Glomerular visceral epithelial cell (primary cell): ENCODE measurements at regions not wholly inside any gene's neighbourhood (a gene's known extent, or its start where the extent isn't known, plus 50 kb on each side); places are given as distances from the start of the nearest gene placed in this dataset.
"Not testable (repeated sequence)": the region's sequence is repeated elsewhere in the genome, so short reads cannot be mapped to it uniquely, and the experiment has no call there.

Source experiments
- DNase-seq: peaks from one replicate; pipeline ENCODE4 v3.0.0-alpha.2; 2016; ENCODE audit errors: extremely low spot score

GRCh38 chr1:120941066-120941465 is 51.5 kb downstream of the PPIAL4A start:
- not testable (repeated sequence) for DNase-seq

- not testable (repeated sequence) for DNase-seq
These were observed 52.3 kb downstream of the PPIAL4A start for GRCh38 chr1:120941836-120942217.

GRCh38 chr1:120942218-120942944 is 52.8 kb downstream of the PPIAL4A start:
- DNase-seq, result peak; percentile 60

GRCh38 chr1:120942945-120943319 is 53.4 kb downstream of the PPIAL4A start:
- DNase-seq, result not testable (repeated sequence)

- DNase-seq, result not testable (repeated sequence)
These were observed 55.1 kb downstream of the PPIAL4A start for GRCh38 chr1:120944691-120945090.

GRCh38 chr1:120945122-120945521 is 55.6 kb downstream of the PPIAL4A start:
- not testable (repeated sequence) for DNase-seq

GRCh38 chr1:120947114-120947513 is 57.5 kb downstream of the PPIAL4A start:
- DNase-seq, result not testable (repeated sequence)

- DNase-seq, result not testable (repeated sequence)
These were observed 60.2 kb downstream of the PPIAL4A start for GRCh38 chr1:120949724-120950123.

GRCh38 chr1:120950633-120951032 is 61.1 kb downstream of the PPIAL4A start:
- not testable (repeated sequence) for DNase-seq

GRCh38 chr1:120951100-120951499 is 61.5 kb downstream of the PPIAL4A start:
- DNase-seq, result not testable (repeated sequence)

GRCh38 chr1:120952207-120952870 is 62.8 kb downstream of the PPIAL4A start:
- not testable (repeated sequence) for DNase-seq

GRCh38 chr1:120952871-120953265 is 63.3 kb downstream of the PPIAL4A start:
- DNase-seq, result not testable (repeated sequence)

- DNase-seq, result no peak
These were observed 65.2 kb downstream of the PPIAL4A start for GRCh38 chr1:120954736-120955135.

GRCh38 chr1:120955961-120956360 is 66.4 kb downstream of the PPIAL4A start:
- DNase-seq, result not testable (repeated sequence)

GRCh38 chr1:120966018-120966417 is 76.4 kb downstream of the PPIAL4A start:
- DNase-seq, result not testable (repeated sequence)

GRCh38 chr1:120972863-120973262 is 83.3 kb downstream of the PPIAL4A start:
- DNase-seq, result peak; percentile 26

- DNase-seq, result not testable (repeated sequence)
These were observed 84.3 kb downstream of the PPIAL4A start for GRCh38 chr1:120973836-120974235.

- not testable (repeated sequence) for DNase-seq
These were observed 87.7 kb downstream of the PPIAL4A start for GRCh38 chr1:120977279-120977678.

GRCh38 chr1:120981489-120982094 is 92.0 kb downstream of the PPIAL4A start:
- DNase-seq, result not testable (repeated sequence)

GRCh38 chr1:120994614-120995013 is 105.0 kb downstream of the PPIAL4A start:
- DNase-seq, result not testable (repeated sequence)

GRCh38 chr1:120995025-120995424 is 105.5 kb downstream of the PPIAL4A start:
- not testable (repeated sequence) for DNase-seq

- not testable (repeated sequence) for DNase-seq
These were observed 111.6 kb downstream of the PPIAL4A start for GRCh38 chr1:121001090-121001726.
